AG04449 (cell line): ENCODE measurements at regions not wholly inside any gene's neighbourhood (a gene's known extent, or its start where the extent isn't known, plus 50 kb on each side); places are given as distances from the start of the nearest gene placed in this dataset.

Experiments
- CTCF ChIA-PET: fragments of 350-600 bp; formaldehyde crosslinking; extraction: SDS; loops from one replicate; lab custom pipeline; 2021; ENCODE audit warnings: antibody characterized with exemption; lab: Yijun Ruan, JAX
- POLR2A ChIA-PET: fragments of 400-600, 350-600 bp; formaldehyde crosslinking; extraction: SDS; loops from one replicate; lab custom pipeline; 2020; ENCODE audit warnings: antibody characterized with exemption, inconsistent platforms; lab: Yijun Ruan, JAX
- DNase-seq: peaks from one replicate; pipeline ENCODE4 v3.0.0-alpha.2; 2010; ENCODE audit warnings: low read depth, low spot score
- H3K4me3 ChIP-seq: 2 replicates; pipeline ENCODE4 v1.5.1; 2011; ENCODE audit warnings: low read depth, mild to moderate bottlenecking, control low read depth, low read length
- CTCF ChIP-seq: IDR thresholded peaks from one replicate; pipeline ENCODE4 v1.5.1; 2011; ENCODE audit warnings: mild to moderate bottlenecking, moderate library complexity, low read length, control low read depth, inconsistent platforms; ENCODE audit not compliant: insufficient read depth; ENCODE audit errors: missing control alignments

GRCh38 chr4:99710020-99710419 is 52.4 kb upstream of the C4orf54 start:
- DNase-seq: no peak
- H3K4me3 ChIP-seq: no peak overlapping the region
- CTCF ChIA-PET: no interaction called here
- no peak for TF ChIP-seq CTCF
- POLR2A ChIA-PET: no interaction called here

GRCh38 chr4:99708551-99708950 is 50.9 kb upstream of the C4orf54 start:
- ChIA-PET POLR2A (no interaction called here), CTCF (no interaction called here)
- no peak for DNase-seq
- no peak for TF ChIP-seq CTCF
- H3K4me3 ChIP-seq: no peak overlapping the region
